ENCODE measurements at regions not wholly inside any gene's neighbourhood (a gene's known extent, or its start where the extent isn't known, plus 50 kb on each side); places are given as distances from the start of the nearest gene placed in this dataset.

- DNase-seq, result no peak
Observed at GRCh38 chr2:240300840-240301239, 134.6 kb upstream of the GPC1 start.

GRCh38 chr2:240301256-240301795 lies 134.1 kb upstream of the GPC1 start:
- no peak for DNase-seq
- in situ Hi-C loops (cut with MboI; ENCODE audit: low pct_unique_long_range_greater_than_20kb, low sequenced_read_pairs), result no loop called here

More at GRCh38 chr2:240300840-240301239, 134.6 kb upstream of the GPC1 start:
- in situ Hi-C loops (cut with MboI; ENCODE audit: low pct_unique_long_range_greater_than_20kb, low sequenced_read_pairs), result no loop called here

- DNase-seq, result no peak
- in situ Hi-C loops (cut with MboI; ENCODE audit: low pct_unique_long_range_greater_than_20kb, low sequenced_read_pairs), result no loop called here
Observed at GRCh38 chr2:240302041-240302440, 133.4 kb upstream of the GPC1 start.

- in situ Hi-C loops (cut with MboI; ENCODE audit: low pct_unique_long_range_greater_than_20kb, low sequenced_read_pairs), result no loop called here
- no peak for DNase-seq
Observed at GRCh38 chr2:240302933-240303595, 132.4 kb upstream of the GPC1 start.

- no peak for DNase-seq
- in situ Hi-C loops (cut with MboI; ENCODE audit: low pct_unique_long_range_greater_than_20kb, low sequenced_read_pairs), result no loop called here
Observed at GRCh38 chr2:240303896-240304745, 131.3 kb upstream of the GPC1 start.

GRCh38 chr2:240304746-240305161 lies 130.7 kb upstream of the GPC1 start:
- in situ Hi-C loops (cut with MboI; ENCODE audit: low pct_unique_long_range_greater_than_20kb, low sequenced_read_pairs), result no loop called here
- no peak for DNase-seq

- in situ Hi-C loops (cut with MboI; ENCODE audit: low pct_unique_long_range_greater_than_20kb, low sequenced_read_pairs), result no loop called here
- DNase-seq, result no peak
Observed at GRCh38 chr2:240305369-240305962, 130.0 kb upstream of the GPC1 start.

GRCh38 chr2:240306185-240306584 lies 129.3 kb upstream of the GPC1 start:
- no peak for DNase-seq
- in situ Hi-C loops (cut with MboI; ENCODE audit: low pct_unique_long_range_greater_than_20kb, low sequenced_read_pairs), result no loop called here

GRCh38 chr2:240308111-240308651 lies 127.3 kb upstream of the GPC1 start:
- no peak for DNase-seq
- in situ Hi-C loops (cut with MboI; ENCODE audit: low pct_unique_long_range_greater_than_20kb, low sequenced_read_pairs), result no loop called here

GRCh38 chr2:240309214-240309613 lies 126.2 kb upstream of the GPC1 start:
- no peak for DNase-seq
- in situ Hi-C loops (cut with MboI; ENCODE audit: low pct_unique_long_range_greater_than_20kb, low sequenced_read_pairs), result no loop called here

- in situ Hi-C loops (cut with MboI; ENCODE audit: low pct_unique_long_range_greater_than_20kb, low sequenced_read_pairs), result no loop called here
- DNase-seq, result no peak
Observed at GRCh38 chr2:240310201-240310600, 125.3 kb upstream of the GPC1 start.

- in situ Hi-C loops (cut with MboI; ENCODE audit: low pct_unique_long_range_greater_than_20kb, low sequenced_read_pairs), result no loop called here
Observed at GRCh38 chr2:240310645-240311044, 124.8 kb upstream of the GPC1 start.

GRCh38 chr2:240311821-240312220 lies 123.6 kb upstream of the GPC1 start:
- no peak for DNase-seq
- in situ Hi-C loops (cut with MboI; ENCODE audit: low pct_unique_long_range_greater_than_20kb, low sequenced_read_pairs), result no loop called here

More at GRCh38 chr2:240310645-240311044, 124.8 kb upstream of the GPC1 start:
- no peak for DNase-seq

GRCh38 chr2:240319221-240319854 lies 116.1 kb upstream of the GPC1 start:
- in situ Hi-C loops (cut with MboI; ENCODE audit: low pct_unique_long_range_greater_than_20kb, low sequenced_read_pairs), result no loop called here
- DNase-seq, result no peak

- DNase-seq, result no peak
- in situ Hi-C loops (cut with MboI; ENCODE audit: low pct_unique_long_range_greater_than_20kb, low sequenced_read_pairs), result no loop called here
Observed at GRCh38 chr2:240319855-240320203, 115.6 kb upstream of the GPC1 start.

GRCh38 chr2:240320204-240320993 lies 115.1 kb upstream of the GPC1 start:
- no peak for DNase-seq
- in situ Hi-C loops (cut with MboI; ENCODE audit: low pct_unique_long_range_greater_than_20kb, low sequenced_read_pairs), result no loop called here

GRCh38 chr2:240322231-240322955 lies 113.1 kb upstream of the GPC1 start:
- in situ Hi-C loops (cut with MboI; ENCODE audit: low pct_unique_long_range_greater_than_20kb, low sequenced_read_pairs), result no loop called here
- no peak for DNase-seq

- no peak for DNase-seq
- in situ Hi-C loops (cut with MboI; ENCODE audit: low pct_unique_long_range_greater_than_20kb, low sequenced_read_pairs), result no loop called here
Observed at GRCh38 chr2:240322991-240323390, 112.5 kb upstream of the GPC1 start.

Data from KBM-7 (cell line).